SH-SY5Y (cell line): ENCODE measurements at regions not wholly inside any gene's neighbourhood (a gene's known extent, or its start where the extent isn't known, plus 50 kb on each side); places are given as distances from the start of the nearest gene placed in this dataset.

Source experiments
- GATA2 ChIP-seq: IDR thresholded peaks from 2 replicates; pipeline ENCODE4 v1.6.1; 2011; ENCODE audit warnings: mild to moderate bottlenecking, low read depth, low read length
- GATA3 ChIP-seq: IDR thresholded peaks from 2 replicates; pipeline ENCODE4 v1.6.1; 2011; ENCODE audit warnings: low read depth, mild to moderate bottlenecking, low read length, moderate library complexity

DNA sequence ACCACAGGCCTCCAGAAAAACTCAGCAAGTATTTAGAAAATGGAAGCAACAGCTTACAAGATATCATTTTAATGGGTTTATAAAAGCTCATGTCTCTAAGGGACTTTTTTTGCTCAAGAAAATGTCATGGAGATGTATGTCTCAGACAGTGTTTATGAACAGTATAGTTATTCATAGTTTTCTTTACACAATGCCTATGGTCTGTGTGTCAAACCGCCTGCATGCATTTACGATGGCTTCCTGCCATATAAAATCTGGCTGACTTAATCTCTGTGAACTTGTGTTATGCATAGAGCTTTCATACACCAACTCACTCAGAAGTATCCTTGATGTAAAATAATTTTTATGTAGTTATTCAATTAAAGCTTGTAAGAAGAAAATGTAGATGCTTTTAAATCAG, 1314.2 kb upstream of the LRRTM3 start:
- no peak for TF ChIP-seq GATA2
- no peak for TF ChIP-seq GATA3
